SH-SY5Y (cell line): ENCODE measurements at regions not wholly inside any gene's neighbourhood (a gene's known extent, or its start where the extent isn't known, plus 50 kb on each side); places are given as distances from the start of the nearest gene placed in this dataset.

Experiments
- GATA2 ChIP-seq: IDR thresholded peaks from 2 replicates; pipeline ENCODE4 v1.6.1; 2011; ENCODE audit warnings: mild to moderate bottlenecking, low read depth, low read length
- GATA3 ChIP-seq: IDR thresholded peaks from 2 replicates; pipeline ENCODE4 v1.6.1; 2011; ENCODE audit warnings: low read depth, mild to moderate bottlenecking, low read length, moderate library complexity

- TF ChIP-seq GATA2 (no peak), GATA3 (no peak)
These were observed 475.6 kb upstream of the PTGER4 start for GRCh38 chr5:40204144-40204543.
